GM12878 (cell line): ENCODE measurements at regions not wholly inside any gene's neighbourhood (a gene's known extent, or its start where the extent isn't known, plus 50 kb on each side); places are given as distances from the start of the nearest gene placed in this dataset.

ENCODE experiments used
- ATAC-seq: fragments of 200-7000 bp; cut with Tn5 transposase; 3 replicates; pipeline ENCODE4 v1.9.1; 2020; ENCODE audit warnings: mild to moderate bottlenecking, moderate library complexity
- BruUV-seq: library from RNA; stranded (reverse); fragments of 400-500 nt; replicated peaks from 2 replicates; lab custom pipeline; 2021; lab: Mats Ljungman, UMichigan
- CTCF ChIA-PET: fragments of 300-600 bp; sonication (Branson Sonifier 250); formaldehyde crosslinking; extraction: SDS; loops from one replicate; lab custom pipeline; 2021; ENCODE audit warnings: inconsistent platforms; lab: Yijun Ruan, JAX
- POLR2A ChIA-PET: fragments of 350-600 bp; formaldehyde crosslinking; extraction: SDS; loops from one replicate; lab custom pipeline; 2021; ENCODE audit warnings: inconsistent platforms; lab: Charles Lee
- RAD21 ChIA-PET: fragments of 300-600 bp; sonication (Branson Sonifier 250); formaldehyde crosslinking; loops from one replicate; lab custom pipeline; 2023; ENCODE audit warnings: antibody characterized with exemption; ENCODE audit not compliant: unreplicated experiment; lab: Charles Lee
- SMC1A ChIA-PET: fragments of 300-600 bp; sonication (Branson Sonifier 250); formaldehyde crosslinking; loops from one replicate; lab custom pipeline; 2023; ENCODE audit not compliant: unreplicated experiment, uncharacterized antibody; lab: Charles Lee
- DNase-seq: peaks from one replicate; pipeline ENCODE4 v3.0.0-alpha.2; 2011; ENCODE audit warnings: low read depth, low spot score
- FAIRE-seq: peaks from 3 replicates; lab custom pipeline; 2011; peaks lifted over from hg19 to GRCh38; lab: Jason Lieb, UNC
- H2AFZ ChIP-seq: 2 replicates; pipeline ENCODE4 v1.6.0; 2011; ENCODE audit warnings: low read depth, low read length, control low read depth; ENCODE audit not compliant: control insufficient read depth
- H3K27ac ChIP-seq: 2 replicates; pipeline ENCODE4 v1.5.1; 2011; ENCODE audit warnings: control low read depth; ENCODE audit not compliant: control insufficient read depth, insufficient read depth
- H3K27me3 ChIP-seq, 2 experiments: replicated peaks in 1 of 2; 2 replicates each; pipeline versions ENCODE4 v1.6.0 to v1.6.1; 2011; ENCODE audit warnings: low read length in 1 of 2; ENCODE audit not compliant: control insufficient read depth in 2 of 2, insufficient read depth in 2 of 2
- H3K36me3 ChIP-seq, 2 experiments: 2 replicates each; pipeline ENCODE4 v1.5.1; 2011; ENCODE audit warnings: low read length in 1 of 2; ENCODE audit not compliant: control insufficient read depth in 2 of 2, insufficient read depth in 2 of 2
- H3K4me1 ChIP-seq: 2 replicates; pipeline ENCODE4 v1.6.1; 2011; ENCODE audit warnings: mild to moderate bottlenecking, low read length, moderate library complexity, mixed read lengths; ENCODE audit not compliant: control insufficient read depth, insufficient read depth
- H3K4me2 ChIP-seq: 2 replicates; pipeline ENCODE4 v1.6.0; 2011; ENCODE audit warnings: control low read depth; ENCODE audit not compliant: control insufficient read depth, insufficient read depth
- H3K4me3 ChIP-seq: fragments of 200-600 bp; sonication (generic); 2 replicates; pipeline ENCODE4 v1.5.1; 2016
- H3K79me2 ChIP-seq: 2 replicates; pipeline ENCODE4 v1.6.0; 2011; ENCODE audit warnings: low read length; ENCODE audit not compliant: control insufficient read depth, insufficient read depth
- H3K9ac ChIP-seq: 2 replicates; pipeline ENCODE4 v1.8.0; 2011; ENCODE audit warnings: low read length, control low read depth, mixed read lengths; ENCODE audit not compliant: control insufficient read depth, insufficient read depth
- H3K9me3 ChIP-seq: replicated peaks from 3 replicates; pipeline ENCODE4 v1.5.1; 2011; ENCODE audit warnings: mild to moderate bottlenecking, low read length; ENCODE audit not compliant: control insufficient read depth, insufficient read depth
- H4K20me1 ChIP-seq: 2 replicates; pipeline ENCODE4 v1.6.0; 2011; ENCODE audit not compliant: control insufficient read depth, insufficient read depth
- ATF7 ChIP-seq: fragments of 450-650 bp; IDR thresholded peaks from 2 replicates; pipeline ENCODE4 v1.6.1; 2016; ENCODE audit warnings: low read depth, mild to moderate bottlenecking
- HDAC6 ChIP-seq: fragments of 200-600 bp; sonication (generic); IDR thresholded peaks from one replicate; pipeline ENCODE4 v1.8.0; 2017; ENCODE audit warnings: antibody characterized with exemption; ENCODE audit not compliant: unreplicated experiment
- HDGF ChIP-seq: fragments of 450-650 bp; IDR thresholded peaks from 2 replicates; pipeline ENCODE4 v1.6.1; 2016; ENCODE audit warnings: antibody characterized with exemption
- IKZF1 ChIP-seq: fragments of 450-650 bp; conservative IDR thresholded peaks from 2 replicates; pipeline ENCODE4 v1.6.1; 2017; ENCODE audit warnings: antibody characterized with exemption, mild to moderate bottlenecking
- MAX ChIP-seq: IDR thresholded peaks from 2 replicates; pipeline ENCODE4 v1.6.1; 2012; ENCODE audit warnings: low read depth, low read length, improper control_type of control experiment
- MEF2A ChIP-seq: IDR thresholded peaks from 2 replicates; pipeline ENCODE4 v1.6.1; 2011; ENCODE audit warnings: low read depth, mild to moderate bottlenecking, low read length, moderate library complexity; ENCODE audit not compliant: insufficient read depth
- MLLT1 ChIP-seq: fragments of 450-650 bp; IDR thresholded peaks from 2 replicates; pipeline ENCODE4 v1.6.1; 2016; ENCODE audit warnings: mild to moderate bottlenecking
- MTA3 ChIP-seq: IDR thresholded peaks from 2 replicates; pipeline ENCODE4 v1.6.1; 2012; ENCODE audit warnings: low read length, inconsistent platforms, borderline replicate concordance
- POLR2AphosphoS5 ChIP-seq: IDR thresholded peaks from 2 replicates; pipeline ENCODE4 v1.6.1; 2011; ENCODE audit warnings: mild to moderate bottlenecking, low read length, inconsistent platforms
- SKIL ChIP-seq: fragments of 450-650 bp; IDR thresholded peaks from 2 replicates; pipeline ENCODE4 v1.6.1; 2017; ENCODE audit warnings: mild to moderate bottlenecking, low read depth, inconsistent platforms; ENCODE audit not compliant: poor library complexity, severe bottlenecking
- TAF1 ChIP-seq: IDR thresholded peaks from 2 replicates; pipeline ENCODE4 v1.6.1; 2011; ENCODE audit warnings: mild to moderate bottlenecking, low read depth, low read length, borderline replicate concordance
- ZNF207 ChIP-seq: fragments of 450-650 bp; IDR thresholded peaks from 2 replicates; pipeline ENCODE4 v1.6.1; 2014; ENCODE audit warnings: antibody characterized with exemption, mild to moderate bottlenecking, borderline replicate concordance
- WGBS: methylation state at CpG from one replicate; pipeline ENCODE4 v1.1.6; 2016; ENCODE audit warnings: low lambda C conversion rate; ENCODE audit not compliant: insufficient replicate concordance, insufficient coverage; ENCODE audit errors: missing lambda C conversion rate; 5-methylcytosine and 5-hydroxymethylcytosine counted together
- in situ Hi-C: fragments of 300-500 bp; cut with MboI; formaldehyde crosslinking; loops from 9 replicates; pipeline ENCODE4 v1.14.3; 2018; ENCODE audit warnings: mixed read lengths
- intact Hi-C: fragments of 100-400 bp; cut with micrococcal nuclease; formaldehyde crosslinking; loops from one replicate; pipeline ENCODE4 v1.14.2; 2022; ENCODE audit not compliant: unreplicated experiment

- ChIA-PET SMC1A (no interaction called here), POLR2A (no interaction called here), CTCF (interaction anchor here (0.6 kb wide), 1 partner anchor 1448 kb away, joined by 3 read pairs; no protein-coding TSS in a partner anchor), RAD21 (no interaction called here)
- no peak overlapping the region for H2AFZ ChIP-seq
- WGBS, result 44% methylated on average over 1 of the region's 1 CpG
- DNase-seq (no peak), ATAC-seq (no peak), FAIRE-seq (no peak)
- H3K9ac ChIP-seq, result no peak overlapping the region
- no peak for TF ChIP-seq MAX
- no peak for TF ChIP-seq IKZF1
- TF ChIP-seq HDGF, result no peak
- no peak for TF ChIP-seq MLLT1
- TF ChIP-seq MEF2A, result no peak
- no TSS peak for BruUV-seq
- in situ Hi-C loops, result no loop called here
- no peak overlapping the region for H3K27ac ChIP-seq
- H3K4me2 ChIP-seq, result no peak overlapping the region
- no peaks in the 10 kb centered on the region for H3K9me3 ChIP-seq
- intact Hi-C loops, result no loop called here
- no peak overlapping the region for H3K4me3 ChIP-seq
- H3K27me3 ChIP-seq, result no peaks in the 10 kb centered on the region
- no peaks in the 10 kb centered on the region for H4K20me1 ChIP-seq
- H3K4me1 ChIP-seq, result no peaks in the 10 kb centered on the region
- H3K36me3 ChIP-seq, result no peaks in the 10 kb centered on the region
- H3K79me2 ChIP-seq, result no peaks in the 10 kb centered on the region
Measured at GRCh38 chr1:188170411-188170810, 1341.7 kb downstream of the PLA2G4A start.

GRCh38 chr1:188170935-188171334 lies 1342.2 kb downstream of the PLA2G4A start:
- no peak overlapping the region for H3K27ac ChIP-seq
- no peak overlapping the region for H3K9ac ChIP-seq
- H2AFZ ChIP-seq, result no peak overlapping the region
- CTCF ChIA-PET, result interaction anchor here (0.6 kb wide), 1 partner anchor 1448 kb away, joined by 3 read pairs; no protein-coding TSS in a partner anchor
- ATAC-seq (no peak), DNase-seq (no peak), FAIRE-seq (no peak)
- no peak overlapping the region for H3K4me3 ChIP-seq
- no peaks in the 10 kb centered on the region for H3K36me3 ChIP-seq
- in situ Hi-C loops (no loop called here), intact Hi-C loops (no loop called here)
- no peak overlapping the region for H3K4me2 ChIP-seq
- no peak for TF ChIP-seq POLR2AphosphoS5
- TF ChIP-seq SKIL, result no peak
- no peak for TF ChIP-seq ATF7
- TF ChIP-seq MTA3, result no peak
- no peak for TF ChIP-seq TAF1
- no peak for TF ChIP-seq ZNF207
- no peak for TF ChIP-seq HDAC6
- SMC1A ChIA-PET, result no interaction called here
- 7% methylated on average over 1 of the region's 1 CpG for WGBS
- H3K9me3 ChIP-seq, result no peaks in the 10 kb centered on the region
- no peaks in the 10 kb centered on the region for H4K20me1 ChIP-seq
- H3K4me1 ChIP-seq, result no peaks in the 10 kb centered on the region
- no TSS peak for BruUV-seq
- no peaks in the 10 kb centered on the region for H3K79me2 ChIP-seq
- POLR2A ChIA-PET, result no interaction called here
- RAD21 ChIA-PET, result no interaction called here
- H3K27me3 ChIP-seq, result no peaks in the 10 kb centered on the region
